ENCODE measurements at regions not wholly inside any gene's neighbourhood (a gene's known extent, or its start where the extent isn't known, plus 50 kb on each side); places are given as distances from the start of the nearest gene placed in this dataset.

DNA sequence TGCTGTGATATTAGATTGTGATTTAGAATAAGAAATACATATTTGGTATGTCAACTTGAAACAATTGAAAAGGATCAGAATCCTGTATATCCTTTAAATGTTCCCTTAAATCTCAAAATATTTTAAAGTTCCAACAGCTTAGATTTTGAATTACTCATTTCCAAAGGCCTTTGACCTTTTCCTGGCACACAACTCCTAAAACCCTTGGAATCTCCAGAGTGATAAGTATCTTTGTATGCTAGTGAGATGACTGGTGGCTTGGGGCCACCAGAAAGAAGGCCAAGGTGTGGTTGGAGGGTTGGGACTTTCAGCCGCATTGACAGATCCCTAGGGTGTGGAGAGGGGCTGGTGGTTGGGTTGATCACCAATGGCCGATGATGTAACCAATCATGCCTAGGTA is 104.7 kb downstream of the YIPF5 start:
- Histone ChIP-seq H2AFZ (ENCODE audit: insufficient read depth, low read depth, low read length, poor library complexity, severe bottlenecking) (no peak overlapping the region), H3K4me3 (ENCODE audit: control extremely low read depth in 1 of 5, extremely low read depth in 1 of 5, insufficient read depth in 1 of 5, low read depth in 2 of 5, low read length in 4 of 5) (no peak overlapping the region), H3K27me3 (replicated peaks in 1 of 4; ENCODE audit: control extremely low read depth in 1 of 4, control insufficient read depth in 3 of 4, insufficient read depth in 4 of 4, low read length in 3 of 4) (no peaks in the 10 kb centered on the region), H3K4me2 (replicated peaks; ENCODE audit: low read depth, low read length, poor library complexity, severe bottlenecking) (no peak overlapping the region), H3K36me3 (replicated peaks in 1 of 2; ENCODE audit: control extremely low read depth in 1 of 2, control insufficient read depth in 1 of 2, extremely low read depth in 1 of 2, insufficient read depth in 2 of 2, low read length in 1 of 2) (no peaks in the 10 kb centered on the region), H3K9me3 (ENCODE audit: control extremely low read depth in 1 of 3, control insufficient read depth in 2 of 3, insufficient read depth in 1 of 3, low read length in 2 of 3) (no peaks in the 10 kb centered on the region), H3K27ac (ENCODE audit: low read length in 2 of 2) (no peak overlapping the region), H4K20me1 (ENCODE audit: control insufficient read depth, insufficient read depth, low read length, poor library complexity, severe bottlenecking) (no peaks in the 10 kb centered on the region), H3K4me1 (ENCODE audit: control insufficient read depth in 2 of 2, insufficient read depth in 2 of 2, low read length in 2 of 2) (no peaks in the 10 kb centered on the region), H3K9ac (ENCODE audit: low read length) (no peak overlapping the region), H3K79me2 (ENCODE audit: control insufficient read depth, insufficient read depth, low read length) (no peaks in the 10 kb centered on the region)
- POLR2A ChIA-PET: no interaction called here
- Mint-ChIP-seq H3K27me3 (no peaks in the 10 kb centered on the region), H3K9me3 (ENCODE audit: insufficient read depth) (peaks cover 3% of the 10 kb centered on the region), H3K4me1 (no peaks in the 10 kb centered on the region), H3K4me3 (no peak overlapping the region), H3K27ac (no peak overlapping the region)
- no peak for ATAC-seq (ENCODE audit: low read depth)
- intact Hi-C loops (cut with micrococcal nuclease): no loop called here
- WGBS (ENCODE audit: insufficient coverage): 100% methylated on average over 1 of the region's 2 CpGs
- CTCF ChIA-PET: no interaction called here
- TF ChIP-seq EZH2 (IDR thresholded peaks at IDR 0.05; ENCODE audit: borderline replicate concordance, insufficient read depth, low read depth, low read length, poor library complexity, severe bottlenecking): no peak
- TF ChIP-seq, protein P1, sequence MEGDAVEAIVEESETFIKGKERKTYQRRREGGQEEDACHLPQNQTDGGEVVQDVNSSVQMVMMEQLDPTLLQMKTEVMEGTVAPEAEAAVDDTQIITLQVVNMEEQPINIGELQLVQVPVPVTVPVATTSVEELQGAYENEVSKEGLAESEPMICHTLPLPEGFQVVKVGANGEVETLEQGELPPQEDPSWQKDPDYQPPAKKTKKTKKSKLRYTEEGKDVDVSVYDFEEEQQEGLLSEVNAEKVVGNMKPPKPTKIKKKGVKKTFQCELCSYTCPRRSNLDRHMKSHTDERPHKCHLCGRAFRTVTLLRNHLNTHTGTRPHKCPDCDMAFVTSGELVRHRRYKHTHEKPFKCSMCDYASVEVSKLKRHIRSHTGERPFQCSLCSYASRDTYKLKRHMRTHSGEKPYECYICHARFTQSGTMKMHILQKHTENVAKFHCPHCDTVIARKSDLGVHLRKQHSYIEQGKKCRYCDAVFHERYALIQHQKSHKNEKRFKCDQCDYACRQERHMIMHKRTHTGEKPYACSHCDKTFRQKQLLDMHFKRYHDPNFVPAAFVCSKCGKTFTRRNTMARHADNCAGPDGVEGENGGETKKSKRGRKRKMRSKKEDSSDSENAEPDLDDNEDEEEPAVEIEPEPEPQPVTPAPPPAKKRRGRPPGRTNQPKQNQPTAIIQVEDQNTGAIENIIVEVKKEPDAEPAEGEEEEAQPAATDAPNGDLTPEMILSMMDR (IDR thresholded peaks at IDR 0.05): no peak
- no peak for DNase-seq

GRCh38 chr5:144072518-144072927 is 97.9 kb downstream of the YIPF5 start:
- Histone ChIP-seq H3K4me1 (ENCODE audit: control insufficient read depth in 2 of 2, insufficient read depth in 2 of 2, low read length in 2 of 2) (no peaks in the 10 kb centered on the region), H3K36me3 (replicated peaks in 1 of 2; ENCODE audit: control extremely low read depth in 1 of 2, control insufficient read depth in 1 of 2, extremely low read depth in 1 of 2, insufficient read depth in 2 of 2, low read length in 1 of 2) (no peaks in the 10 kb centered on the region), H3K4me2 (replicated peaks; ENCODE audit: low read depth, low read length, poor library complexity, severe bottlenecking) (no peak overlapping the region), H3K4me3 (ENCODE audit: control extremely low read depth in 1 of 5, extremely low read depth in 1 of 5, insufficient read depth in 1 of 5, low read depth in 2 of 5, low read length in 4 of 5) (no peak overlapping the region), H3K79me2 (ENCODE audit: control insufficient read depth, insufficient read depth, low read length) (no peaks in the 10 kb centered on the region), H4K20me1 (ENCODE audit: control insufficient read depth, insufficient read depth, low read length, poor library complexity, severe bottlenecking) (no peaks in the 10 kb centered on the region), H3K9me3 (ENCODE audit: control extremely low read depth in 1 of 3, control insufficient read depth in 2 of 3, insufficient read depth in 1 of 3, low read length in 2 of 3) (peaks cover 0 to 6% (median 3%) of the 10 kb centered on the region in 3 donors), H2AFZ (ENCODE audit: insufficient read depth, low read depth, low read length, poor library complexity, severe bottlenecking) (no peak overlapping the region), H3K27me3 (replicated peaks in 1 of 4; ENCODE audit: control extremely low read depth in 1 of 4, control insufficient read depth in 3 of 4, insufficient read depth in 4 of 4, low read length in 3 of 4) (peaks cover 0 to 7% (median 0%) of the 10 kb centered on the region in 4 experiments), H3K9ac (ENCODE audit: low read length) (no peak overlapping the region), H3K27ac (ENCODE audit: low read length in 2 of 2) (no peak overlapping the region)
- DNase-seq (no peak), ATAC-seq (ENCODE audit: low read depth) (no peak)
- intact Hi-C loops (cut with micrococcal nuclease): no loop called here
- no peaks in the 10 kb centered on the region for H3K9me3 Mint-ChIP-seq (ENCODE audit: insufficient read depth)
- H3K27me3 Mint-ChIP-seq: peaks cover 16% of the 10 kb centered on the region
- H3K4me1 Mint-ChIP-seq: no peaks in the 10 kb centered on the region
- no peak overlapping the region for H3K27ac Mint-ChIP-seq
- ChIA-PET POLR2A (no interaction called here), CTCF (interaction anchor here (0.6 kb wide), 1 partner anchor 1016 kb away, joined by 4 read pairs; no protein-coding TSS in a partner anchor)
- TF ChIP-seq EZH2 (IDR thresholded peaks at IDR 0.05; ENCODE audit: borderline replicate concordance, insufficient read depth, low read depth, low read length, poor library complexity, severe bottlenecking): no peak
- TF ChIP-seq, protein P1 (IDR thresholded peaks at IDR 0.05): no peak
- no peak overlapping the region for H3K4me3 Mint-ChIP-seq
